ENCODE measurements at regions not wholly inside any gene's neighbourhood (a gene's known extent, or its start where the extent isn't known, plus 50 kb on each side); places are given as distances from the start of the nearest gene placed in this dataset.

DNA sequence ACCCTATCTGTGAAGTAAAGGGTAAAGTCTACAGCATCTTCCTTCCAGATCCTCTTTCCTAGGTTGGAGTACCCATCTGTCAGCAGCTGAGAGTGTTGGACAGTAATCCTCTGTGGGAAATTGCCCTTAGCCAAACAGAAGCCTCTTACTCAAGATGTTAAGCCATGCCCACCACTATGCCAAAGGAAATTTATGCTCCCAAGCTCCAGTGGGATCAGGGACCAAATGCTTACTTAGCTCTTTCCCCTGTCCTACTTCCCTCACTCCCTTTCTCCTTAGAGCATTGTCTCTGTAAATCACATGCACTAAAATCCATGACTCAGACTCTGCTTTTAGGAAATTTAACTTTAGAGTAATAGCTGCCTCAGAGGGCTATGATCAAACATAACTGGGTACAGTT, 254.0 kb downstream of the BRINP2 start:
- no peak for TF ChIP-seq CTCF (IDR thresholded peaks at IDR 0.05)
- TF ChIP-seq POLR2AphosphoS5 (IDR thresholded peaks at IDR 0.05), result no peak
- no peak for TF ChIP-seq POLR2A (IDR thresholded peaks at IDR 0.05)
